GM12891 (cell line): ENCODE measurements at regions not wholly inside any gene's neighbourhood (a gene's known extent, or its start where the extent isn't known, plus 50 kb on each side); places are given as distances from the start of the nearest gene placed in this dataset.

Source experiments
- DNase-seq: peaks from one replicate; pipeline ENCODE4 v3.0.0; 2011; ENCODE audit warnings: low spot score; ENCODE audit not compliant: insufficient read length
- FAIRE-seq: peaks from 2 replicates; lab custom pipeline; 2011; peaks lifted over from hg19 to GRCh38; lab: Jason Lieb, UNC
- PAX5 ChIP-seq: IDR thresholded peaks from 2 replicates; pipeline ENCODE4 v1.6.1; 2011; ENCODE audit warnings: low read length, moderate library complexity, mild to moderate bottlenecking; ENCODE audit not compliant: insufficient read depth, severe bottlenecking
- POLR2A ChIP-seq: IDR thresholded peaks from 2 replicates; pipeline ENCODE4 v1.6.1; 2011; ENCODE audit warnings: low read depth, low read length, control low read depth
- POLR2AphosphoS5 ChIP-seq: IDR thresholded peaks from 2 replicates; pipeline ENCODE4 v1.6.1; 2011; ENCODE audit warnings: low read depth, low read length, control low read depth
- POU2F2 ChIP-seq: IDR thresholded peaks from 2 replicates; pipeline ENCODE4 v1.6.1; 2011; ENCODE audit warnings: low read depth, mild to moderate bottlenecking, control low read depth, low read length, moderate library complexity
- SPI1 ChIP-seq: IDR thresholded peaks from 2 replicates; pipeline ENCODE4 v1.6.1; 2011; ENCODE audit warnings: low read depth, low read length, control low read depth
- TAF1 ChIP-seq: IDR thresholded peaks from 2 replicates; pipeline ENCODE4 v1.6.1; 2011; ENCODE audit warnings: low read depth, low read length, control low read depth

DNA sequence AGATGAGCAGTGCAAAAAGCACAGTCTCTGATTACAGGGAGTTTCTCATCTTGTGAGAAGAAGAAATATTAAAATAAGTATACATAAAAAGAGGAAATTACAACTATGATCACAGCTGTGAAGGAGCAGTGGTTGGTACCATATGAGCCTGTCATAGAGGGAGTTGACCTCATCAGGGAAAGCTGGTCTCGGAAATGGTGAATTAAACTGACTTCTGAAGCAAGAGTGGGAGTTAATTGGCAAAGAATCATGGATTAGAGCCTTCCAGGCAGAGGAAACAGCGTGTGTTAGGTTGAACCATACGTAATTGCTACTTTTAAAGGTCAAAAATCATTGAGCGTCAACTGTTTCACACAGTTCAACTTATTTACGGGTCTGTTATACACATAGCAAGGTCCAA is 539.1 kb downstream of the EDEM1 start:
- DNase-seq (no peak), FAIRE-seq (no peak)
- TF ChIP-seq SPI1, result no peak
- TF ChIP-seq POLR2AphosphoS5, result no peak

DNA sequence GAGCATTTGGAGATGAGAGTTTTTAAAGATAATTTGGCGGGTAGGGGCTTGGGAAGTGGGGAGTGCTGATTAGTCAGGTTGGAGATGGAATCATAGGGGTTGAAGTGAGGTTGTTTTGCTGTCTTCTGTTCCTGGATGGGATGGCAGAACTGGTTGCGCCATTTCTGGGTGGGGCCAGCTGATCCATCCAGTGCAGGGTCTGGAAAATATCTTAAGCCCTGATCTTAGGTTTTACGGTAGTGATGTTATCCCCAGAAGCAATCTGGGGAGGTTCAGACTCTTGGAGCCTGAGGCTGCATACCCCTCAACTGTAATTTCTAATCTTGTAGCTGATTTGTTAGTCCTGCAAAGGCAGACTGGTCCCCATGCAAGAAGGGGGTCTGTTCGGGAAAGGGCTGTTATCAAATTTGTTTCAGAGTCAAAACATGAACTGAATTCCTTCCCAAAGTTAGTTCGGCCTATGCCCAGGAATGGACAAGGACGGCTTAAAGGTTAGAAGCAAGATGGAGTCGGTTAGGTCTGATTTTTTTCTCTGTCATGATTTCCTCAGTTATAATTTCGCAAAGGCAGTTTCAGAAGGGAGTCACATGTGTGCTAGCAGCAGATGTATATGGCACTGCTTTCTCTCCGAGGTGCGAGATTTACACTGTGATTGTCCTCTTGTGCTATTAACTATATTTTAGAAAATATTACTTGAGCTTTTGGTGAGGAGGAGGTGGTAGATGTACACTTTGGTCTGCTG is 540.4 kb downstream of the EDEM1 start:
- DNase-seq, result no peak
- no peak for FAIRE-seq
- TF ChIP-seq POLR2AphosphoS5 (no peak), POLR2A (no peak), TAF1 (no peak), PAX5 (no peak), POU2F2 (no peak), SPI1 (no peak)

- FAIRE-seq (no peak), DNase-seq (no peak)
- no peak for TF ChIP-seq POLR2A
- TF ChIP-seq POU2F2, result no peak
- TF ChIP-seq PAX5, result no peak
- TF ChIP-seq TAF1, result no peak
- TF ChIP-seq SPI1, result no peak
- no peak for TF ChIP-seq POLR2AphosphoS5
These were observed 542.3 kb downstream of the EDEM1 start for GRCh38 chr3:5729852-5730251.

DNA sequence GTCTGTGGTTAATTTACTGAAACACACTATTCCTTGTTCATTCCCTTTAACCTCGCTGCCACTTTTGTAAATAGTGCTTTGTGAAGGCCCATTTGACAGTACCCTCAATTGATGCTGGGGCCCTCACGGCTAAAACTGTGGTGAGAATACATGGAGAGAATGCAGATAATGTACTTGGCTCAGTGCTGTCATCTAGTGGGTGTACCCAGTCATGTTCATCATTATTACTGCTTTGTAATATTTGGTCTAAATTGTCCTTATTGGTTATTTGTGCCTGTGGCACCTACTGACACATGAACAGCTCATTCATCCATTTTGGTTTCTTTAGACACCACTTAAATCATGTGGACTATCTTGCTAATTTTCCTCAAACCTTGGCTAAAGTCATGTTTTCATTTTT is 543.6 kb downstream of the EDEM1 start:
- no peak for DNase-seq
- no peak for TF ChIP-seq PAX5
- TF ChIP-seq SPI1, result no peak
- TF ChIP-seq POLR2AphosphoS5, result no peak
- TF ChIP-seq TAF1, result no peak
- TF ChIP-seq POU2F2, result no peak
- no peak for TF ChIP-seq POLR2A
- FAIRE-seq, result no peak

GRCh38 chr3:5732081-5732480 is 544.6 kb downstream of the EDEM1 start:
- no peak for FAIRE-seq
- TF ChIP-seq POLR2A (no peak), POLR2AphosphoS5 (no peak), TAF1 (no peak), POU2F2 (no peak), PAX5 (no peak), SPI1 (no peak)
- no peak for DNase-seq

- no peak for TF ChIP-seq PAX5
- TF ChIP-seq POLR2AphosphoS5, result no peak
- no peak for TF ChIP-seq POU2F2
- no peak for TF ChIP-seq TAF1
- TF ChIP-seq SPI1, result no peak
- TF ChIP-seq POLR2A, result no peak
- no peak for FAIRE-seq
- no peak for DNase-seq
These were observed 546.5 kb downstream of the EDEM1 start for GRCh38 chr3:5733995-5734394.

DNA sequence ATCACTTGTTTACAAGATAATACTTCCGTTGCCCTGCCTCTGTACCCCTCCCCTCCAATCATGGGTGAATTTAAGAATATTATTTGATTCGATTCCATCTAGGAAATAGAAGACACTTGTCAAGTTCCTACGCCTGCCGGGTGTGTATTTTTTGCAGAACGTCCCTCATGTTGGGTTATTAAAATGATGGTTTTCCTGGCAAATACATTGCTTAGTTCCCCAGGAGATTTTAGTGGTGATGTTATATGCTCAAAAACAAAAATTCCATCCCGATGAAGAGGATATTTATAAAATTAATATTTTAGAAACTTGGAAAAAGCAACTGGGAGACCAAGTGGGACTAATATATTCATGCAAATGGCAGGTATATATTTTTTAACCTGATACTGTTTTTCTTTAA is 548.4 kb downstream of the EDEM1 start:
- TF ChIP-seq POU2F2 (no peak), TAF1 (no peak), PAX5 (no peak), POLR2A (no peak), POLR2AphosphoS5 (no peak), SPI1 (no peak)
- DNase-seq (no peak), FAIRE-seq (no peak)

GRCh38 chr3:5739299-5739935 is 551.9 kb downstream of the EDEM1 start:
- FAIRE-seq, result no peak
- TF ChIP-seq POLR2AphosphoS5, result no peak
- TF ChIP-seq TAF1, result no peak
- TF ChIP-seq SPI1, result no peak
- no peak for TF ChIP-seq PAX5
- TF ChIP-seq POU2F2, result no peak
- TF ChIP-seq POLR2A, result no peak
- no peak for DNase-seq

DNA sequence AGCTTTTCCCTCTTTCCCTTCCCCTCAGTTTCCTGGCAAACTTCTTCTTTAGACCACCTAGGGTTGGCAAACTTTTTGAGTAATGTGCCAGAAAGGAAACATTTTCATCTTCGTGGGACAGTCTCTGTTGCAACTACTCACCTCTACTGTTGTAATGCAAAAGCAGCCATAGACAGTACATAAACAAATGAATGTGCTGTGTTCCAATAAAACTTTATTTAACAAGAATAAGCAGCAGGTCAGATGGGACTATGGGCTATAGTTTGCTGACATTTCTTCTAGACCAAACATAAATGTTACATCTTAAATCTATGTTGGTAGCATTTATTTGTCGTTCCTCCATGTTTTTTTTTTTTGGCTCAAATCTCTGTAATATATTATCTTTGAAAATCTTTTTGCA is 552.4 kb downstream of the EDEM1 start:
- TF ChIP-seq POLR2AphosphoS5 (no peak), POLR2A (no peak)
- FAIRE-seq (no peak), DNase-seq (no peak)

DNA sequence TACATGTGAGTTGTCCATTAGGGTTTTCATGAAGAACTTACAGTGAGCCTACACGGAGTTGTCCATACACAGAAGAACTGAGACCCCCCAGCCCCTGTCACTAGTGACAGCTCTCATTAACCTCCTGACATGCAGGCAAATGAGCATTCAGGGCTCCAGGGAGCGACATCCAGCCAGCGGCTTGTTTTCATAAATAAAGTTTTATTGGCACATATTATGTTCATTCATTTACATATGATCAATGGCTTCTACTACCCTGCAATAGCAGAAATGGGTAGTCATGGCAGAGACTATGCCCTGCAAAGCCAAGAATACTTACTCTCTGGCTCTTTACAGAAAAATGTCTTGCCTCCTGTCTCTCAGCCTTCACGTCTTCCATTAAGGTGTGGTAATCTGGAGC is 553.5 kb downstream of the EDEM1 start:
- no peak for FAIRE-seq
- no peak for DNase-seq
- no peak for TF ChIP-seq PAX5
- no peak for TF ChIP-seq TAF1
- TF ChIP-seq SPI1, result no peak
- TF ChIP-seq POU2F2, result no peak
- no peak for TF ChIP-seq POLR2AphosphoS5
- no peak for TF ChIP-seq POLR2A
